SK-N-SH treated with all-trans-retinoic acid at 6 μM for 48 hours (cell line): ENCODE measurements at regions not wholly inside any gene's neighbourhood (a gene's known extent, or its start where the extent isn't known, plus 50 kb on each side); places are given as distances from the start of the nearest gene placed in this dataset.

Experiments
- CSDC2 ChIP-seq: fragments of 250-450 bp; sonication (Bioruptor Pico); IDR thresholded peaks from 2 replicates; pipeline ENCODE4 v1.5.0; 2020; ENCODE audit warnings: mild to moderate bottlenecking, moderate library complexity
- CSRNP3 ChIP-seq: fragments of 250-450 bp; sonication (Bioruptor Pico); IDR thresholded peaks from 2 replicates; pipeline ENCODE4 v1.5.1; 2021; ENCODE audit warnings: mild to moderate bottlenecking, moderate library complexity
- ESRRG ChIP-seq: fragments of 250-450 bp; sonication (Bioruptor Pico); IDR thresholded peaks from 2 replicates; pipeline ENCODE4 v1.6.1; 2021; ENCODE audit warnings: mild to moderate bottlenecking
- GLIS3 ChIP-seq: fragments of 250-450 bp; sonication (Bioruptor Pico); IDR thresholded peaks from 2 replicates; pipeline ENCODE4 v1.5.0; 2020; ENCODE audit warnings: mild to moderate bottlenecking, moderate library complexity
- ISL1 ChIP-seq: fragments of 250-450 bp; sonication (Bioruptor Pico); IDR thresholded peaks from 2 replicates; pipeline ENCODE4 v2.1.2; 2022; ENCODE audit warnings: mild to moderate bottlenecking, moderate library complexity
- RARB ChIP-seq: fragments of 250-450 bp; sonication (Bioruptor Pico); IDR thresholded peaks from 2 replicates; pipeline ENCODE4 v1.8.0; 2021; ENCODE audit warnings: mild to moderate bottlenecking, moderate library complexity
- TOX ChIP-seq: fragments of 250-450 bp; sonication (Bioruptor Pico); IDR thresholded peaks from 2 replicates; pipeline ENCODE4 v1.8.0; 2021; ENCODE audit warnings: mild to moderate bottlenecking, moderate library complexity, borderline replicate concordance
- ZNF70 ChIP-seq: fragments of 450-650 bp; formaldehyde crosslinking; IDR thresholded peaks from 2 replicates; pipeline ENCODE4 v1.5.0; 2020; ENCODE audit warnings: mild to moderate bottlenecking, moderate library complexity
- TF ChIP-seq, protein P1 (sequence below): fragments of 250-450 bp; sonication (Bioruptor Pico); IDR thresholded peaks from 2 replicates; pipeline ENCODE4 v1.5.1; 2020; ENCODE audit warnings: low read depth, mild to moderate bottlenecking, moderate library complexity
- TF ChIP-seq, protein P2 (sequence below): fragments of 250-450 bp; sonication (Bioruptor Pico); IDR thresholded peaks from 2 replicates; pipeline ENCODE4 v1.8.0; 2020; ENCODE audit warnings: mild to moderate bottlenecking, moderate library complexity, borderline replicate concordance

GRCh38 chr4:36676139-36677050 lies 395.0 kb downstream of the DTHD1 start:
- TF ChIP-seq, protein P1, sequence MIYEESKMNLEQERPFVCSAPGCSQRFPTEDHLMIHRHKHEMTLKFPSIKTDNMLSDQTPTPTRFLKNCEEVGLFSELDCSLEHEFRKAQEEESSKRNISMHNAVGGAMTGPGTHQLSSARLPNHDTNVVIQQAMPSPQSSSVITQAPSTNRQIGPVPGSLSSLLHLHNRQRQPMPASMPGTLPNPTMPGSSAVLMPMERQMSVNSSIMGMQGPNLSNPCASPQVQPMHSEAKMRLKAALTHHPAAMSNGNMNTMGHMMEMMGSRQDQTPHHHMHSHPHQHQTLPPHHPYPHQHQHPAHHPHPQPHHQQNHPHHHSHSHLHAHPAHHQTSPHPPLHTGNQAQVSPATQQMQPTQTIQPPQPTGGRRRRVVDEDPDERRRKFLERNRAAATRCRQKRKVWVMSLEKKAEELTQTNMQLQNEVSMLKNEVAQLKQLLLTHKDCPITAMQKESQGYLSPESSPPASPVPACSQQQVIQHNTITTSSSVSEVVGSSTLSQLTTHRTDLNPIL (CRISPR knock-in tag), result no peak
- TF ChIP-seq CSRNP3 (CRISPR knock-in tag) (no peak), CSDC2 (no peak), ESRRG (CRISPR knock-in tag) (no peak), GLIS3 (CRISPR knock-in tag) (no peak), ZNF70 (CRISPR knock-in tag) (no peak), RARB (CRISPR knock-in tag) (no peak), TOX (CRISPR knock-in tag) (no peak), ISL1 (CRISPR knock-in tag) (no peak)
- TF ChIP-seq, protein P2, sequence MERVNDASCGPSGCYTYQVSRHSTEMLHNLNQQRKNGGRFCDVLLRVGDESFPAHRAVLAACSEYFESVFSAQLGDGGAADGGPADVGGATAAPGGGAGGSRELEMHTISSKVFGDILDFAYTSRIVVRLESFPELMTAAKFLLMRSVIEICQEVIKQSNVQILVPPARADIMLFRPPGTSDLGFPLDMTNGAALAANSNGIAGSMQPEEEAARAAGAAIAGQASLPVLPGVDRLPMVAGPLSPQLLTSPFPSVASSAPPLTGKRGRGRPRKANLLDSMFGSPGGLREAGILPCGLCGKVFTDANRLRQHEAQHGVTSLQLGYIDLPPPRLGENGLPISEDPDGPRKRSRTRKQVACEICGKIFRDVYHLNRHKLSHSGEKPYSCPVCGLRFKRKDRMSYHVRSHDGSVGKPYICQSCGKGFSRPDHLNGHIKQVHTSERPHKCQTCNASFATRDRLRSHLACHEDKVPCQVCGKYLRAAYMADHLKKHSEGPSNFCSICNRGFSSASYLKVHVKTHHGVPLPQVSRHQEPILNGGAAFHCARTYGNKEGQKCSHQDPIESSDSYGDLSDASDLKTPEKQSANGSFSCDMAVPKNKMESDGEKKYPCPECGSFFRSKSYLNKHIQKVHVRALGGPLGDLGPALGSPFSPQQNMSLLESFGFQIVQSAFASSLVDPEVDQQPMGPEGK (CRISPR knock-in tag), result no peak
